ENCODE measurements at regions not wholly inside any gene's neighbourhood (a gene's known extent, or its start where the extent isn't known, plus 50 kb on each side); places are given as distances from the start of the nearest gene placed in this dataset.

GRCh38 chr4:81651243-81651899 is 179.7 kb upstream of the RASGEF1B start:
- DNase-seq: no peak

- DNase-seq: no peak
Observed at GRCh38 chr4:81650606-81651242, 179.0 kb upstream of the RASGEF1B start.

GRCh38 chr4:81648576-81649275 is 177.0 kb upstream of the RASGEF1B start:
- no peak for DNase-seq

- DNase-seq: no peak
Observed at GRCh38 chr4:81647388-81647787, 175.7 kb upstream of the RASGEF1B start.

GRCh38 chr4:81642543-81642942 is 170.8 kb upstream of the RASGEF1B start:
- DNase-seq: no peak

GRCh38 chr4:81639248-81639647 is 167.5 kb upstream of the RASGEF1B start:
- no peak for DNase-seq

- no peak for DNase-seq
Observed at GRCh38 chr4:81638698-81639097, 167.0 kb upstream of the RASGEF1B start.

GRCh38 chr4:81635739-81636138 is 164.0 kb upstream of the RASGEF1B start:
- no peak for DNase-seq

GRCh38 chr4:81634766-81635549 is 163.3 kb upstream of the RASGEF1B start:
- no peak for DNase-seq

GRCh38 chr4:81634165-81634564 is 162.5 kb upstream of the RASGEF1B start:
- no peak for DNase-seq

- no peak for DNase-seq
Observed at GRCh38 chr4:81632581-81633299, 161.0 kb upstream of the RASGEF1B start.

- no peak for DNase-seq
Observed at GRCh38 chr4:81631958-81632441, 160.3 kb upstream of the RASGEF1B start.

GRCh38 chr4:81629366-81629765 is 157.7 kb upstream of the RASGEF1B start:
- DNase-seq: no peak

GRCh38 chr4:81628489-81628888 is 156.8 kb upstream of the RASGEF1B start:
- no peak for DNase-seq

- no peak for DNase-seq
Observed at GRCh38 chr4:81627590-81627989, 155.9 kb upstream of the RASGEF1B start.

GRCh38 chr4:81626851-81627250 is 155.1 kb upstream of the RASGEF1B start:
- DNase-seq: no peak

GRCh38 chr4:81625422-81626417 is 154.0 kb upstream of the RASGEF1B start:
- no peak for DNase-seq

- no peak for DNase-seq
Observed at GRCh38 chr4:81623434-81623833, 151.7 kb upstream of the RASGEF1B start.

- no peak for DNase-seq
Observed at GRCh38 chr4:81622474-81623184, 150.9 kb upstream of the RASGEF1B start.

GRCh38 chr4:81622028-81622427 is 150.3 kb upstream of the RASGEF1B start:
- DNase-seq: no peak

GRCh38 chr4:81621490-81621889 is 149.8 kb upstream of the RASGEF1B start:
- no peak for DNase-seq
